Left colon (tissue), 2 donors: ENCODE measurements at regions not wholly inside any gene's neighbourhood (a gene's known extent, or its start where the extent isn't known, plus 50 kb on each side); places are given as distances from the start of the nearest gene placed in this dataset.
A peak's percentile ranks its signal among the peaks of the same experiment; 100 is the strongest.

Experiments
- ATAC-seq: fragments of 200-7000 bp; cut with Tn5 transposase; one replicate; pipeline ENCODE4 v1.9.1; 2020; ENCODE audit warnings: mild to moderate bottlenecking, moderate library complexity
- DNase-seq, 2 donors: peaks; one replicate each; pipeline ENCODE4 v3.0.0-alpha.2; 2020
- intact Hi-C, 2 donors: fragments of 100-400 bp; cut with DNase I in 1 of 2; cut with micrococcal nuclease in 1 of 2; formaldehyde crosslinking; loops; one replicate each; pipeline versions ENCODE4 v1.11.2 to v1.14.0; 2022; cut with DNase I, micrococcal nuclease
- donor health status: DM: no; HTN: no; CAD: no.
- donor health status: DM: yes; HTN: yes; CAD: no.

DNA sequence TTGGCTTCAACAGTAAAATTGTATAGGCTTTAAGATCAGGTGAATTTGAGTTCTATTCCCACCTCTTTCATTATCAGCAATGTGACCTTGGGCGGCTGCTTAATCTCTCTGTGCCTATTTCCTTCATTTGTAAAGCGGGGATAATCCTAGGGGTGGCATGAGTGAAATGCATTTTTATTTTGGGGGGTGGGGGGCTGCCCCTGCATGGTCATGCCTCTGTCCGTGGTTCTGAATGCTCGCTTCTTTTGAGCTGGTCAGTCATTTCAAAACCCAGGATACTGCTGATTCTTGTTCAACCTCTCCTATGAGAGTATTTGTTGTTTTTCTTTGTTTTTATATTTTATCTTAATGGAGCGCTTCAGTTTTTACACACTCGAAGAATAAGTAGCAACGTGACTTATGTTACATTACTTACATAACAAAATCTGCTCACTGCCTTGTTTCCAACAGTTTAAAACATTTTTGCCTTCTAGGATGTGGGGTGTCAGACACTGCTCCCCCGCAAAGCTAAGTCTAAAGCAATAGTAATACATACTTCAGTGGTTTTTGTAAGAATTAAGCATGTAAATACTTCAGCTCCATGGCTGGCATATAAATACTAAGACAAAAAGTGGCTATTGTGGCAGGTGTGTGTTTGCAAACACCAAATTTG is 152.6 kb upstream of the PELI1 start:
- DNase-seq = no peak
- ATAC-seq = no peak
- intact Hi-C loops = no loop called here

DNA sequence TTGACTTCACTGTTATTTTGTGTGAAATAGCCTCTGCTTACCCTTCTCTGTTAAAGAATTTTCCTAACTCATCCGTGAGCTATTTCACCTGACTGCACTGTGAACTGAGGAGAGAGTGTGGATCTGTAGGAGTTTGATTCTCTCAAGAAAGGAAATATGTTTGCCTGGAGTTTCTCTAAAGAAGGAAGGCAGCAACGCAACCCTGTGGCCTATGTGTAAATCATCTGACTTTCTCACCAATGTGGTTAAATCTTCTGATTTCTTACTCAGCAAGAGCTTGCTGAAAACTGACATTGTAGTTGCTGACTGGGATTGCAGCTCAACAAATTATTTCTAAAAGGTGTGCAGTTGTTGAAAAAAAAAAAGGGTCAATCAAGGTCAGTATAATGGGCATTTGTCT is 153.9 kb upstream of the PELI1 start:
- DNase-seq (no peak), ATAC-seq (no peak)
- intact Hi-C loops = no loop called here

DNA sequence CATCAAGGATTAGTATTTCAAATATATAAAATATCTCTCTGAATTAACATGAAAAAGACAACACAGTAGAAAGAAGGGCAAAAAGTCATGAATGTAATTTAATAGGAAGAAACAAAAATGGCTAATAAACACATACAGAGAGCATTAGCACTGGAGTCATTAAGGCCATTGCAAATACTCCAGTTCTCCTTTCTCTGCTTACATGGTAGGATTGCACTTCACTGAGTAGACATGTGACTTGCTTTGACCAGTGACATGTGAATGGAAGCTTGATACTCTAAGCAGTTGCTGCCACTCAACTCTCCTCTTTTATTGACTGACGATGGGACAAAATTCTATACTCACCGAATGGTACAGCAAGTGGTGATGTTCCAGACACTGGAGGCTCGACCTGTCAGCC is 153.9 kb upstream of the LGALSL start:
- DNase-seq (no peak), ATAC-seq (no peak)
- intact Hi-C loops = no loop called here

DNA sequence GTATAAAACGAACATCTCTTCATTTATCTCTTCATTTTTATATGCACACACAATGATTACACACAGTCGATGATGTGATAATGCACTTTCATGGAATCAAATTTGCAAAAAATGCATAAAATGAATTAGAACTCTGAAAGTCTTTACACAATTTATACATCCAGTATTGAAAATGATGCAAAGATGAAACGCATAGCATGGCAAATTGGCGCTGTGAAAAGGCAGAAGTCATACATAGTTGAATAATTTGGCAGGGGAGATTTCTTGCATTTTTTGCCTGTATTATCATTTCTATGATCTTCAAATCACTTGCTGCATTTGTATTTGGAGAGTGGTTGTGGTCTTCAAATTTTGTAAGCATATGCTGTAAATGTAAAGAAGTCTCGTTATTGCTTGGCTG is 150.7 kb upstream of the LGALSL start:
- ATAC-seq = no peak
- no peak for DNase-seq
- intact Hi-C loops = no loop called here

DNA sequence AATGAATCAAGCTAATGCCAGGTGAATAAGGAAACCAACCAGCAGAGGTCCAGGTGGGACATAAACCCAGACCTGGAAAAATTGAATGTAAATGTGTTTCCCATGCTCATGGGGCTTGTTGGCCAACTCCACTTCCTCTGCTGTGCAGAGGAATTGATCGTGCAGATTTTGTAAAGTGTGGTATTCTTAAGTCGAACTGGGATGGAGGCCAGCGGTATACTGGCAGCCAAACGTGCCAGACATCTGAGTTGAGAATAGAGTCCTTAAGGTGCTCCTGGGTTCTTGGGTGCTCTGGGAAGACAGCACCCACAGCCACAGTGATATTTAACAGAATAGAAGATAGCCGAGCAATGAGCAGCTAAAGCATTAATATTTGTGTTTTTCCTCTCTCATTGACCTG is 146.5 kb upstream of the LGALSL start:
- ATAC-seq (no peak), DNase-seq (no peak)
- intact Hi-C loops = no loop called here

DNA sequence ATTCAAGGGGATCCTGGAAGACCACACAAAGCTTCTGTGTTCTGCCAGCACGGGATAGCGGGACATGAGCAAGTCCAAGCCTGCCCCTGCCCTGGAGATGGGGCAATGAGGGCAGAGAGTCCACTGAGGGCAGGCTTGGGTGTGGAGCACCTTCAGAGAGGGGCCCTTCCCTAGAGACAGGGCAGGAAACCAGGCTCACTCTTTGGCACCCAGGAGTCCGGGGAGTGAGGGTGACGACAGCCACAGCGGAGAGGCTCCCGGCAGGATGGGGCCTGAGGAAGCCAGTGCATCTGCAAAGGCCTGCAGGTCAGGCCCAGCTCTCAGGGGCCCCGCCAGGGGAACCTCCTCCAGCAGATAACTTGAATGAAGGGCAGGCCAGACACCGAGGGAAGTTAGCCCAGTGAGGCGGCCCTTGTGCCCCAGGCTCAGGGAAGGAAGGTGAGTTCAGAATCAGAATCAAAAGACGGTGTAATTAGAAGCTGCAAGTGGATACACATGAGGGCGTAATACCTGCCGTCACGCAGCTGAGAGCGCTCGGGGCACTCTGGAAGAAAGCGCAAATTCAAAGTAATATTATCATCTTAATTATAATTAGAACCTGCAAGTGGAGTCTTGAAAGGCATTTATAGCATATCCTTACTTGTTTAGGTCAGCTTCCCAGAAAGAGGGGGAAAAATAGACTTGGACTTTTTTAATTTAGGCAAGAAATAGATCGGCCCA is 142.6 kb upstream of the LGALSL start:
- DNase-seq (no peak), ATAC-seq (no peak)
- intact Hi-C loops = loop anchor here in 1 of 2 donors (5.0 to 10.0 kb wide), 2 partner anchors 167 to 264 kb away; partner anchors contain the start of gene PELI1

DNA sequence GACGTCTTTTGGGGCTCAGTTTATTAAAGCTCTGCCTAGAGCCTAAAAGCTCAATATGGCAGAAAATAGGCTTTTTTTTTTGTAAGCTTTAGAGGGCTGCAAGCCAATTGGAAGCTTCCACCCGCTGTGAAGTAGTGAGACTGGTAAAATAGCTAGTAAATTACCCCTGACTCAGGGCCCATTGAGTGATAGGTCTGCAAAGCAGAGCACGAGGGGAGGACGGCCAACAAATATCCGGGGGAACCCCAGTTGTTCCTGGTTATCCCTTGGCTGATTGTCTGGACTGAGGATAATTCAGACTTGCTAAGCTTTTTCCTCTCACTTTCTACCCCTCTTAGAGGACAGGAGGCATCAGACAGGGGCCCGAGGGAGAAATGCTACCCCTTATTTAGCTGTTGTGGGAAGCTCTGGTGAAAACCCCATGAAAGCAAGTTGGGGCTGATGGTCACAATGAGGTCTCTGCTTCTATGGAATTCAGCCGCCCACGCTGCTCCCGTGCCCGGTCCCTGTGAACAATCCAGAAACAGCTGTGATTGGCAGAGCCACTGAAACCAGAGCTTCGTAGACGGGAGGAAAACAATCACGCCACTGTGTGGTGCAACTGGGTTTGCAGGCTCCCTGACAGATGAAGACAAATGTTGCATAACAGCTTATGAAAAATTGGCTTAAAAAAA is 141.9 kb upstream of the LGALSL start:
- intact Hi-C loops = loop anchor here in 1 of 2 donors (5.0 to 10.0 kb wide), 2 partner anchors 167 to 265 kb away; partner anchors contain the start of gene PELI1
- ATAC-seq (peak; percentile 99), DNase-seq (peak; percentile 73 to 75)

DNA sequence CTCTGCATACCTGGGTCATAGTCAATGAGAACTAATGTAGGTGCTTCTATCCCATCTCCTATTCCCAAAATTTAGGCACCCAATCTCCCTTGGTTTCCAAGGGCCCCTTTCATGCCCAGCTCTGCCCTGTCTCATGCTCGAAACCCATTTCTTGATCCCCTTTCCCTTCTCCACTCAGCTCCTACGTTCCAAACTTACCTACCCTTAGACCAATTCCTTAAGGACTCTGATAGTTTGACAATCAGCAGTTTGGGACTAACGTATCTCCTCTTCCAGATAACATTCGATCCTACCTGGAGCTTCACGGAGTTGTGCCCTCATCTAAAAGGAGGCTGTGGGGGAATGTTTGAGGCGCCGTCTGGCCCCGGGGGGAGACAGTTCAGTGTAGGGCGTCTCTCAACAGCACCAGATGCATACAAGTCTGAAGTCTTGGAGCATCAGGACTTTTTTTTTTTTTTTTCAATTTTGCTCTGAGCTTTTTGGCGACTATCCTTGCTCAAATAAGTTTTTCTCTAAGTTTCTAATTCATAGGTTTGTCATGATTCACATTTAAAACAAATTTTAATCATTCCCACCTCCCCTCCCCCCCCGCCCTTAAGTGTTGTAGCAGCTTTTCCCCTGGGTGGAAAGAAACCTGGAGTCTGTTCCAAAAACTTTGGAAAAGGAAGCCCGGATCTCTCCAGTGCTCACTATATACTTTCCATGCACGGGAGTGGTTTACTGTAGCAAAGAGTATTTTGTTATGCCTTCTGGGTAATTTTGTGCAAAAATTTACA is 141.2 kb upstream of the LGALSL start:
- no peak for DNase-seq
- intact Hi-C loops = loop anchor here in 1 of 2 donors (5.0 to 10.0 kb wide), 2 partner anchors 168 to 266 kb away; partner anchors contain the start of gene PELI1
- no peak for ATAC-seq

DNA sequence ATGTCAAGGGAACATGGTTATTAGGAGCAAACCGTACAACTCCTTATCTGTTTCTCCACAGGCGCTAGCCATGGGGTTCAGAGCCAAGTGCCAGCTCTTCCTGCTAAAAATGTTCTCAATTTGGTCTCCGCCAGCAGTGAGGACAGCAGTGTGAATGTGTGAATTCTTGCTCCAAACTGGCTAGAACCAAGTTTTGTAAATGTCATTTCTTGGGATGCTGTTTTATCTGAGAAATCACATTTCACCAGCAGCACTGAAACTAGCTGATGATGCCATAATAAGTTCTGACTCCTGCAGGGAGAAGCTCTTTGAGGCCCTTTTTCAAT is 140.6 kb upstream of the LGALSL start:
- no peak for ATAC-seq

DNA sequence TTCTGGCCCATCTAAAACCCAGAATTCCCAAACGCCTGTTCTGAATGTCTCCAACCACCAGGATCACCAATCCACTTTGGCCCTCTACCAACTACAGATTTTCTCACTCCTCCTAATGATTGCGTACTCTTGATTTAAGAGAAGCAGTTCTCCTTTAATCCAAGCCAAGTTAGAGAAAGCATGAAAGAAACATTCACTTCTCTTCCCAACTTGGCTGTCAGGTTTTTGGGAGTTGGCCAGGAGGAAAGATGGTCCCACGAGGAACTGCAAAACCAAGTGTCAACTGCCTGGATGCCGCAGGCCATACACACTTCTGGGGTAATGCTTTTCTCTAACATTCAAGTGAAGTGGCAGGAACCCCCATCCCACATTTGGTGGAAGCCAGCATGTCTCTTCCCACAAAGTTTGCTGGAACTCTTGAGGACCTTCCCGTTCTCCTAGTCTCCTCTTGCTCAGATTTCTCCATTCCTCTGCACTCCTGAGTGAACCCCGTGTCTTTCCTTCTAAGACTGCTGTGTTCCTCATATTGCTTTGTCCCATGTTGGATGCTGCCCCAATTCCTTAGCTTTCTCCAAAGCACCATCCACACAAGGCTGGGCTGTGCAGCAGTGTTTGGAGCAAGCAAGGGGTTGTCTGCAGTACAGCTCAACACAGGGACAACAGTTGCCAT is 138.5 kb upstream of the LGALSL start:
- ATAC-seq = no peak
- intact Hi-C loops = loop anchor here in 1 of 2 donors (10.0 kb wide), 1 partner anchor 171 kb away; the partner anchor contains the start of gene PELI1
- DNase-seq = no peak

More for the DNA sequence above, 140.6 kb upstream of the LGALSL start:
- DNase-seq = no peak
- intact Hi-C loops = loop anchor here in 1 of 2 donors (5.0 to 10.0 kb wide), 2 partner anchors 169 to 266 kb away; partner anchors contain the start of gene PELI1

DNA sequence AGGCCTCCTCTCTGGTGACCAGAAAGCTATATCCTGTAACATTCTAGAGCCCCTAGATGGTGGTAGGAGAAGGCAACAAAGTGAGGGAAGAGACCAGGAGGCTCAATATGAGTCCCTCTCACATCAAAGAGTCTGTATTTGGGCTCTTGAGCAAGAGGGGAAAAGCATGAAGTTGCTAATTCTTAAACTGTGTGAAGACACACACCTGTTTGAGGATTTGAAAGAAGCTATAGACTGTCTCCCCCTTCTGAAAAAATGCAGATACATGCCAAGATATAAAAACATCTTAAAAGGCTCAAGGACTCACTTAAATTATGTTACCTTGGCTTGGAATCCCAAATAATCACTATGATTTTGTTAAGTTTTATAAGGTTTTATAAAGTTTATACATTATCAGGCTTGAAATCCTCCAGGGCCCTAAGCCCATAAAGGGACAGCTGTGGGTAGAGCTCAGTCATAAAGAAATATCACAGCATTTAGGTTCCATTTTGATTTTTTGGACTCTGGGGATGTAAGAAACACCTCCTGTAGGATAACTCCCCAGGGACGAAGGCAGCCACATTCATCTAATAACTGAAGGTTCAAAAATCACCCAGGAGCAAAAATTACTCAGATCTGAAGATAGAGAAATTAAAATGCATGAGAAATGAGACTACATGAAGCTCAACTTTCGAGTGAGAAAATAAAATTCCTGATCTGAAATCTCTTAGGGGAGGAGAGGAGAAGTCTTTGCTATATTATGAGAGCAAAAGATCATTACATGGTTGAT is 136.1 kb upstream of the LGALSL start:
- ATAC-seq = no peak
- intact Hi-C loops = loop anchor here in 1 of 2 donors (10.0 kb wide), 1 partner anchor 173 kb away; the partner anchor contains the start of gene PELI1
- DNase-seq = no peak

DNA sequence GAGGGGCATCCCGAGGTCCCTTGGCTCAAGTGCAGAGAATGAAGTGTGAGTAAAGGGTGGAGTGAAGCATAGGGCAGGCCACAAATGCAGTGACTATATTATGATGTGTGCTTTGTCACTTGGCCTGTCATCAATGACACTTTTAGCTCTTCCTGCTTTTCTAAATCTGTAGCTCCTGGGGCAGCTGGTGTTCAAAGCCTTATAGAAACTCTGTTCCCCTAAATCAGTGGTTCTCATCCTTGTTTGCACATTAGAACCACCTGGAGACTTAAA is 135.6 kb upstream of the LGALSL start:
- intact Hi-C loops = loop anchor here in 1 of 2 donors (10.0 kb wide), 1 partner anchor 174 kb away; the partner anchor contains the start of gene PELI1
- peak; percentile 32 for ATAC-seq

DNA sequence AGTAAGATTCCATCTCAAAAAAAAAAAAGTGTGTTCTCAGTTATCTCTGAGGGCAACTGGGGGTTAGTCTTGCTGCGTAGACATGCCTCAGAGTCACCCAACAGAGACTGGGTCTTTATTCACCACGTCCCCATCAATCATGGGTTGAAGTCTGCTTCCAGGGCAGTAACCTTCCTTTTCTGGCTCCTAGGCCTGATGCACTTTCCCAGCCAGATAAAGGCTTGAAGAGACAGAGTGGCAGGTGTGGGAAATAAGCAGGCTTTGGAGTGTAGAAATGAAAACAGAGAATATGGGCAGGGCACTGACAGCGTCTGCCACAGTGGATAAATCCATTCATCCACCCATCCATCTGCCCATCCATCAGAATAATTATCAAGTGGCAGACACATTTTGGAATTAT is 134.1 kb upstream of the LGALSL start:
- intact Hi-C loops = loop anchor here in 1 of 2 donors (10.0 kb wide), 1 partner anchor 175 kb away; the partner anchor contains the start of gene PELI1
- ATAC-seq = no peak
- DNase-seq = no peak

More for the DNA sequence above, 135.6 kb upstream of the LGALSL start:
- DNase-seq = no peak

DNA sequence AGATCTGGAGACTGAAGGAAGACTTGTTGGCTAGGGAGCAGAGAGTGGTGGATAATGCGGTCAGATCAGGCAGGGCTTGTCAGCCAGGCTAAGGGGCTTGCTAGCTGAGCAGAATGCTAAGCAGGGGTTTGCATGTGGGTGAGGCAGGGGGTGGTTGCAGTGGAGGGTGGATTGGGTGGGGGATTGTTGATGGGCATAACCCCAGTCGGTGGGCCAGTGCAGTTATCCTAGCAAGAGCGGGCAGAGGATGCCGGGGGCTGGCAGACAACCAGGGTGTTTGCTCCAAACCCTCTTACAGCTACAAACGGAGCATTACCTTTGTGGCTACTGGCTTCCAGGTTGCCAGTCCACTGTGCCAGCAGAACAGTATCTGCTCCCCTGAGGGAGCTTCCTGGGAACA is 131.5 kb upstream of the LGALSL start:
- no peak for ATAC-seq
- no peak for DNase-seq
- intact Hi-C loops = no loop called here

DNA sequence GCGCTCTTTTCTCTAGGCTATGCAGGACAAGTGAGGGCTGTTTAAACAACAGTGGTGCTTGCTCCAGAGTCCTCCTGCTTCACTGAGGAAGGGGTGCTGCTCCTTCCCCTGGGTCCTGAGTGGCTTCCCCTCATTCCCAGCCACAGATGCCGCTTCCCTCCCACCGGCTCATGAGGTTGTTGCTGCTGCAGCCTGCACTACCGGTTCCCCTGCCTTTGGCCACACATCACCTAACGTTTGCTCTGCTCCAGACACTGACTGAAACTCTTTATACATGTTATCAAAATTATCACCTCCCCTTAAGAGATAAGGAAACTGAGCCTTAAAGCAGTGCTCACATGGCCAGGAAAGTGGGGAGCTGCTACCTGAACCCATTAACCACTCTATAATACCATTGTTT is 130.8 kb upstream of the LGALSL start:
- intact Hi-C loops = no loop called here
- ATAC-seq (peak; percentile 23), DNase-seq (no peak)

DNA sequence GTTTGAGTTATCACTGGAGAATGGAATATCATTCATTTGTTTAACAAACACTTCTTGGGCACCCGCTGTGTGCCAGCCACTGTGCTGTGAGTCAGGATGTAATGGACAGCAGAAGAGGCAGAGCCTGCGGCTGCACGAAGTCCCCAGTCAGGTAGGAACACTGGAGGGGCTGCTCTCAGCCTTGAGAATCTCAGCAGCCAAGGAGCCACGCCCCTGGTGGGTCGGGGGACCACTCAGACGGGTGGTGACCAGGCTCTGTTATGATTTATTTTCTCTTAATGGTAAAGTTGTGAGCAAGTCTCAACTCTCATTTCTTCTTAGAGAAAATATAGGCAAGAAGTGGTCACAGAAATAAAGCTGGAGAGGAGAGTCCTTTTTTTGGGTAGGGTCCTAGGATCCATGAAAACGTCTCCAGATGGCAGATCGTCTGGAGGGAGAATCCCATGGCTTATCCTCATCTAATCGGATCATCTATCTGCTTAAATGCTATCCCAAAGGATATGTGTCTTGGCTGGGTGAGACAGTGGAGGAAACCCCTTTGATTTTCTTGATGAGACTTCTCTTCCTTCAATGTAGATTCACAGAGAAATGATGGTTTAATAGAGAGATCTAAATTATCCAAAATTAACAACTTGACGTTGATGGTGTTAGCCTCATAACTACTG is 129.1 kb upstream of the LGALSL start:
- DNase-seq = no peak
- intact Hi-C loops = loop anchor here in 1 of 2 donors (5.0 kb wide), 1 partner anchor 278 kb away; no protein-coding TSS in a partner anchor
- ATAC-seq = no peak

DNA sequence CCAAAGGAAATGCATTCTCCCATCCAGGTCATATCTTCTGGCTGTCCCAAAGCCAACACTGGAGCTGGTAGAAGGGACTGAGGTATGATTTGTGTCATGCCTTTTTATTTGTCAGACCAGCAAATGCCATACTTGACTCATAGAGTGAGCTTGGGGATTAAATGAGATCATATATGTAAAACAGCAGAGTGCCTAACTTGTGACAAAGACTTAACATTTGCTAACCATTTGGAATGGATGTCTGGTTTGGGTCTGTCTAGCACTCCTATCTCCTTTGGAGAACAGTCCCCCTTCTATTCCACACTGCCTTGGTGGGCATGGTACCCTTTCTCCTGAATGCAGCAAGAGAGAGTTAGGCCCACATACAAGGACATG is 128.5 kb upstream of the LGALSL start:
- DNase-seq (no peak), ATAC-seq (no peak)
- intact Hi-C loops = loop anchor here in 1 of 2 donors (5.0 kb wide), 1 partner anchor 278 kb away; no protein-coding TSS in a partner anchor
